HG03060 (cell line): ENCODE measurements at regions not wholly inside any gene's neighbourhood (a gene's known extent, or its start where the extent isn't known, plus 50 kb on each side); places are given as distances from the start of the nearest gene placed in this dataset.

Experiments used
- ATAC-seq: cut with Tn5 transposase; IDR thresholded peaks from one replicate; pipeline ENCODE4 v1.9.1; 2021; ENCODE audit warnings: low read depth, moderate number of reproducible peaks; ENCODE audit not compliant: unreplicated experiment

GRCh38 chr2:120401275-120402066 is 55.5 kb downstream of the INHBB start:
- ATAC-seq, result no peak

GRCh38 chr2:120402067-120402433 is 56.1 kb downstream of the INHBB start:
- no peak for ATAC-seq

GRCh38 chr2:120402508-120402907 is 56.6 kb downstream of the INHBB start:
- no peak for ATAC-seq

GRCh38 chr2:120403261-120403660 is 57.3 kb downstream of the INHBB start:
- ATAC-seq, result no peak

GRCh38 chr2:120403676-120404075 is 57.7 kb downstream of the INHBB start:
- no peak for ATAC-seq

GRCh38 chr2:120404274-120404673 is 58.3 kb downstream of the INHBB start:
- ATAC-seq, result no peak

- no peak for ATAC-seq
Measured at GRCh38 chr2:120404941-120405758, 59.2 kb downstream of the INHBB start.

GRCh38 chr2:120405759-120406099 is 59.8 kb downstream of the INHBB start:
- ATAC-seq, result no peak

GRCh38 chr2:120406566-120406965 is 60.6 kb downstream of the INHBB start:
- ATAC-seq, result no peak

GRCh38 chr2:120410487-120410886 is 64.6 kb downstream of the INHBB start:
- ATAC-seq, result no peak

GRCh38 chr2:120415060-120415459 is 69.1 kb downstream of the INHBB start:
- ATAC-seq, result no peak

- ATAC-seq, result no peak
Measured at GRCh38 chr2:120415728-120416509, 70.0 kb downstream of the INHBB start.

GRCh38 chr2:120418174-120418787 is 72.3 kb downstream of the INHBB start:
- no peak for ATAC-seq

GRCh38 chr2:120419073-120419472 is 73.1 kb downstream of the INHBB start:
- ATAC-seq, result no peak

- ATAC-seq, result no peak
Measured at GRCh38 chr2:120419955-120420354, 74.0 kb downstream of the INHBB start.

GRCh38 chr2:120421126-120421829 is 75.3 kb downstream of the INHBB start:
- no peak for ATAC-seq

- no peak for ATAC-seq
Measured at GRCh38 chr2:120421830-120422175, 75.9 kb downstream of the INHBB start.

GRCh38 chr2:120422465-120423160 is 76.7 kb downstream of the INHBB start:
- no peak for ATAC-seq

- no peak for ATAC-seq
Measured at GRCh38 chr2:120423167-120423943, 77.4 kb downstream of the INHBB start.
